GM18499 (cell line): ENCODE measurements at regions not wholly inside any gene's neighbourhood (a gene's known extent, or its start where the extent isn't known, plus 50 kb on each side); places are given as distances from the start of the nearest gene placed in this dataset.

ENCODE experiments used
- ATAC-seq: cut with Tn5 transposase; IDR thresholded peaks from one replicate; pipeline ENCODE4 v1.9.1; 2021; ENCODE audit warnings: moderate number of reproducible peaks; ENCODE audit not compliant: insufficient read depth, unreplicated experiment

GRCh38 chr9:115359017-115359780, 241.2 kb upstream of the TNC start:
- no peak for ATAC-seq

- ATAC-seq, result no peak
Observed at GRCh38 chr9:115360122-115360521, 242.2 kb upstream of the TNC start.

GRCh38 chr9:115362101-115362500, 244.1 kb upstream of the TNC start:
- ATAC-seq, result no peak

GRCh38 chr9:115362640-115363039, 244.7 kb upstream of the TNC start:
- no peak for ATAC-seq

GRCh38 chr9:115364991-115365390, 247.0 kb upstream of the TNC start:
- ATAC-seq, result no peak

- ATAC-seq, result no peak
Observed at GRCh38 chr9:115367321-115367720, 249.4 kb upstream of the TNC start.

GRCh38 chr9:115367780-115368525, 250.0 kb upstream of the TNC start:
- ATAC-seq, result no peak

GRCh38 chr9:115369322-115369957, 251.5 kb upstream of the TNC start:
- ATAC-seq, result no peak

GRCh38 chr9:115373000-115373709, 255.2 kb upstream of the TNC start:
- peak; percentile 64 for ATAC-seq

- no peak for ATAC-seq
Observed at GRCh38 chr9:115373710-115374045, 255.7 kb upstream of the TNC start.

- no peak for ATAC-seq
Observed at GRCh38 chr9:115374724-115375268, 256.8 kb upstream of the TNC start.

- ATAC-seq, result no peak
Observed at GRCh38 chr9:115378241-115378640, 260.3 kb upstream of the TNC start.

GRCh38 chr9:115378758-115379157, 260.8 kb upstream of the TNC start:
- ATAC-seq, result no peak

- no peak for ATAC-seq
Observed at GRCh38 chr9:115379719-115380118, 261.8 kb upstream of the TNC start.

GRCh38 chr9:115382865-115383264, 264.9 kb upstream of the TNC start:
- no peak for ATAC-seq

- ATAC-seq, result no peak
Observed at GRCh38 chr9:115385383-115386122, 267.6 kb upstream of the TNC start.

- no peak for ATAC-seq
Observed at GRCh38 chr9:115386963-115387770, 269.2 kb upstream of the TNC start.

GRCh38 chr9:115391168-115391825, 273.3 kb upstream of the TNC start:
- ATAC-seq, result no peak
